Gastrocnemius medialis (tissue), 4 donors: ENCODE measurements at regions not wholly inside any gene's neighbourhood (a gene's known extent, or its start where the extent isn't known, plus 50 kb on each side); places are given as distances from the start of the nearest gene placed in this dataset.
"Not testable (repeated sequence)": the region's sequence is repeated elsewhere in the genome, so short reads cannot be mapped to it uniquely, and the experiment has no call there.

Source experiments
- POLR2A ChIP-seq, 2 donors: fragments of 450-650 bp; IDR thresholded peaks; one replicate each; pipeline ENCODE4 v1.6.1; 2017; ENCODE audit warnings: antibody characterized with exemption in 2 of 2, mild to moderate bottlenecking in 2 of 2, moderate library complexity in 2 of 2
- TF ChIP-seq, protein P1 (sequence below), 5 experiments: fragments of 450-650 bp in 3 of 5; fragments of 200-600 bp in 2 of 5; sonication (generic) in 2 of 5; IDR thresholded peaks in 4 of 5; conservative IDR thresholded peaks in 1 of 5; 1 replicate in 4 of 5; 2 replicates in 1 of 5; pipeline ENCODE4 v1.5.1; 2016 to 2019; ENCODE audit warnings: antibody characterized with exemption in 5 of 5, mild to moderate bottlenecking in 3 of 5, moderate library complexity in 3 of 5

DNA sequence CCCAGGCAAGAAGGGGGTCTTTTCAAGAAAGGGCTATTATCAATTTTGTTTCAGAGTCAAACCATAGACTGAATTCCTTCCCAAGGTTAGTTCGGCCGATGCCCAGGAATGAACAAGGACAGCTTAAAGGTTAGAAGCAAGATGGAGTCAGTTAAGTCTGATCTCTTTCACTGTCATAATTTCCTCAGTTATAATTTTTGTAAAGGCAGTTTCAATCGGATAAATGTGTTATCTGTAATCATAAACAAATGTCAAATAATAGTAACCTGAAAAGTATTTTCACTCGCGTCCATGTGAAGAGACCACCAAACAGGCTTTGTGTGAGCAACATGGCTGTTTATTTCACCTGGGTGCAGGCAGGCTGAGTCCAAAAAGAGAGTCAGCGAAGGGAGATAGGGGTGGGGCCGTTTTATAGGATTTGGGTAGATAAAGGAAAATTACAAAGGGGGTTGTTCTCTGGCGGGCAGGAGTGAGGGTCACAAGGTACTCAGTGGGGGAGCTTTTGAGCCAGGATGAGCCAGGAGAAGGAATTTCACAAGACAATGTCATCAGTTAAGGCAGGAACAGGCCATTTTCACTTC, 862.1 kb upstream of the NDST4 start:
- TF ChIP-seq, protein P1, sequence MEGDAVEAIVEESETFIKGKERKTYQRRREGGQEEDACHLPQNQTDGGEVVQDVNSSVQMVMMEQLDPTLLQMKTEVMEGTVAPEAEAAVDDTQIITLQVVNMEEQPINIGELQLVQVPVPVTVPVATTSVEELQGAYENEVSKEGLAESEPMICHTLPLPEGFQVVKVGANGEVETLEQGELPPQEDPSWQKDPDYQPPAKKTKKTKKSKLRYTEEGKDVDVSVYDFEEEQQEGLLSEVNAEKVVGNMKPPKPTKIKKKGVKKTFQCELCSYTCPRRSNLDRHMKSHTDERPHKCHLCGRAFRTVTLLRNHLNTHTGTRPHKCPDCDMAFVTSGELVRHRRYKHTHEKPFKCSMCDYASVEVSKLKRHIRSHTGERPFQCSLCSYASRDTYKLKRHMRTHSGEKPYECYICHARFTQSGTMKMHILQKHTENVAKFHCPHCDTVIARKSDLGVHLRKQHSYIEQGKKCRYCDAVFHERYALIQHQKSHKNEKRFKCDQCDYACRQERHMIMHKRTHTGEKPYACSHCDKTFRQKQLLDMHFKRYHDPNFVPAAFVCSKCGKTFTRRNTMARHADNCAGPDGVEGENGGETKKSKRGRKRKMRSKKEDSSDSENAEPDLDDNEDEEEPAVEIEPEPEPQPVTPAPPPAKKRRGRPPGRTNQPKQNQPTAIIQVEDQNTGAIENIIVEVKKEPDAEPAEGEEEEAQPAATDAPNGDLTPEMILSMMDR (IDR thresholded peaks at IDR 0.05 in 4 of 5, conservative IDR thresholded peaks at IDR 0.05 in 1 of 5): not testable (repeated sequence)
- TF ChIP-seq POLR2A (IDR thresholded peaks at IDR 0.05): not testable (repeated sequence)
